Tibial artery (tissue), 4 donors: ENCODE measurements at regions not wholly inside any gene's neighbourhood (a gene's known extent, or its start where the extent isn't known, plus 50 kb on each side); places are given as distances from the start of the nearest gene placed in this dataset.

Source experiments
- DNase-seq, 2 donors: peaks; one replicate each; pipeline ENCODE4 v3.0.0-alpha.2; 2019
- H3K27ac ChIP-seq, 2 donors: fragments of 200-600 bp; sonication (generic) in 1 of 2; 1 replicate in 1 of 2; 2 replicates in 1 of 2; pipeline ENCODE4 v1.5.1; 2018 to 2019; ENCODE audit warnings: mild to moderate bottlenecking in 1 of 2
- H3K27me3 ChIP-seq, 2 donors: fragments of 200-600 bp; sonication (generic) in 1 of 2; one replicate each; pipeline versions ENCODE4 v1.5.1 to v1.6.0; 2016 to 2019
- H3K36me3 ChIP-seq, 3 donors: fragments of 200-600 bp; sonication (generic) in 2 of 3; one replicate each; pipeline ENCODE4 v1.5.1; 2016 to 2019; ENCODE audit warnings: mild to moderate bottlenecking in 2 of 3
- H3K4me1 ChIP-seq, 4 donors: fragments of 200-600 bp; sonication (generic) in 2 of 4; 1 replicate in 3 of 4; 2 replicates in 1 of 4; pipeline ENCODE4 v1.5.1; 2016 to 2019
- H3K4me3 ChIP-seq, 2 donors: fragments of 200-600 bp; sonication (generic) in 1 of 2; 1 replicate in 1 of 2; 2 replicates in 1 of 2; pipeline ENCODE4 v1.5.1; 2018 to 2019; ENCODE audit warnings: mild to moderate bottlenecking in 2 of 2
- H3K9me3 ChIP-seq, 3 donors: fragments of 200-600 bp; sonication (generic) in 1 of 3; one replicate each; pipeline ENCODE4 v1.5.1; 2016 to 2019
- intact Hi-C: fragments of 100-400 bp; cut with DNase I; formaldehyde crosslinking; loops from one replicate; pipeline ENCODE4 v1.15.0; 2023; ENCODE audit warnings: low total_unique reads
- TF ChIP-seq, protein P1 (sequence below), 2 experiments: fragments of 200-600 bp in 1 of 2; fragments of 450-650 bp in 1 of 2; IDR thresholded peaks; one replicate each; pipeline ENCODE4 v1.5.1; 2017 to 2019; ENCODE audit warnings: antibody characterized with exemption in 2 of 2, mild to moderate bottlenecking in 1 of 2, moderate library complexity in 1 of 2

DNA sequence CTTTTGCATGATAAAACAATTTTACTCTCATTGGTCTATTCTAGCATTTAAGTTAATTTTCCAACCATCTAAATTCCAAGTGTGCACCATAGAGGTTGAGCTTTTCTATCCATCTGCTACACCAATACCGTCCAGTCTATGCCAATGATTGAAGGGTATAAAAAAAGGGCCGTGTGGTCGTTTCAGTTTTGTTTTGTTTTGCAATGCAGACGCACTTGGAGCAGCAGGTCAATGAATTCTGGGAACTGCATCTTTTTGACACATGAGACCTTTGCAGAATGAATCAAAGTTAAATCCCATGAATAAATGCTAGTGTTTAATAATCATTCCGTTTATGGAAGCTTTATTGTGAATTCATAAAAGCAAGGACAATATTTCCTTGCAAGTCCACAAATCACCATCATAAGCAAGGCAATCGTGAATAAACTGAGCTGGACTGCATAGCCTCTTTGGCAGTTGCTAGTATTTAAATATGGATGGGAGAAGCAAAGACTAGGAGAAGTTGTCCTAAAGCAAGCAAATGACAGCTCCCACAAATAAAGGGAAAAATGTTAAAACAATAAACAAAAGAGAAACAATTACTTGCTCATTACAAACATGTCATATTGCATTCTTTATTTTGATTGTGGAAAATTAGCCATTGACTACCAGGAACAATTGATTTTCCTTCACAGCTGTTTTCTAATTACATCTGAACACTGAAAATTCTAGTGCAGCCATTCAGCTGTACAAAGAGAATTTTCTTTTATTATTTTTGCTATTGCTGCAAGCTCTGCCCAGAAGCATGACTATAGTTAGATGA, 649.7 kb upstream of the GJE1 start:
- Histone ChIP-seq H3K9me3 (no peaks in the 10 kb centered on the region), H3K4me3 (peak overlapping the region; percentile 29 to 42), H3K27ac (peak overlapping the region; percentile 18 to 30), H3K36me3 (no peaks in the 10 kb centered on the region), H3K27me3 (no peaks in the 10 kb centered on the region), H3K4me1 (peaks cover 0 to 18% (median 0%) of the 10 kb centered on the region in 4 donors)
- TF ChIP-seq, protein P1, sequence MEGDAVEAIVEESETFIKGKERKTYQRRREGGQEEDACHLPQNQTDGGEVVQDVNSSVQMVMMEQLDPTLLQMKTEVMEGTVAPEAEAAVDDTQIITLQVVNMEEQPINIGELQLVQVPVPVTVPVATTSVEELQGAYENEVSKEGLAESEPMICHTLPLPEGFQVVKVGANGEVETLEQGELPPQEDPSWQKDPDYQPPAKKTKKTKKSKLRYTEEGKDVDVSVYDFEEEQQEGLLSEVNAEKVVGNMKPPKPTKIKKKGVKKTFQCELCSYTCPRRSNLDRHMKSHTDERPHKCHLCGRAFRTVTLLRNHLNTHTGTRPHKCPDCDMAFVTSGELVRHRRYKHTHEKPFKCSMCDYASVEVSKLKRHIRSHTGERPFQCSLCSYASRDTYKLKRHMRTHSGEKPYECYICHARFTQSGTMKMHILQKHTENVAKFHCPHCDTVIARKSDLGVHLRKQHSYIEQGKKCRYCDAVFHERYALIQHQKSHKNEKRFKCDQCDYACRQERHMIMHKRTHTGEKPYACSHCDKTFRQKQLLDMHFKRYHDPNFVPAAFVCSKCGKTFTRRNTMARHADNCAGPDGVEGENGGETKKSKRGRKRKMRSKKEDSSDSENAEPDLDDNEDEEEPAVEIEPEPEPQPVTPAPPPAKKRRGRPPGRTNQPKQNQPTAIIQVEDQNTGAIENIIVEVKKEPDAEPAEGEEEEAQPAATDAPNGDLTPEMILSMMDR (IDR thresholded peaks at IDR 0.05): no peak
- intact Hi-C loops: no loop called here
- DNase-seq: no peak

DNA sequence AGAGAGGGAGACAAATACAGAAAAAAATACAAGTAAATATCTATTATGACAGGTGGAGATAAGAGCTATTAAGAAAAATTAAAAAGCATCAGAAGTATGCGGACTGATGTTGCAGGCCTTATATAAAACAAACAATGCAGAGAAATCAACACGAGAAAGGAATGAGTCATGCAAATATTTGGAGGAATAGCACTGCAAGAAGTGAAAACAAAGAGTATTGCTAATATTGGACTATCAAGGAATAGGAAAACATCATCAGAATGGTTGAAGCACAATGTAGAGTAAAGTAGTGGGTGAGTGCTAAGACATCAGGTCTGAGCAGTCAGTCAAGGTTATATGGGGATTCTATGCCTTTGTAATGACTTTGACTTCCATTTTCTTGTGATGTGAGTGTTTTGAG, 657.5 kb upstream of the GJE1 start:
- TF ChIP-seq, protein P1 (IDR thresholded peaks at IDR 0.05): no peak
- no peaks in the 10 kb centered on the region for H3K36me3 ChIP-seq
- H3K4me3 ChIP-seq: no peak overlapping the region
- H3K9me3 ChIP-seq: no peaks in the 10 kb centered on the region
- peaks cover 0 to 3% (median 0%) of the 10 kb centered on the region in 4 donors for H3K4me1 ChIP-seq
- intact Hi-C loops: no loop called here
- no peak overlapping the region for H3K27ac ChIP-seq
- no peaks in the 10 kb centered on the region for H3K27me3 ChIP-seq
- DNase-seq: no peak

DNA sequence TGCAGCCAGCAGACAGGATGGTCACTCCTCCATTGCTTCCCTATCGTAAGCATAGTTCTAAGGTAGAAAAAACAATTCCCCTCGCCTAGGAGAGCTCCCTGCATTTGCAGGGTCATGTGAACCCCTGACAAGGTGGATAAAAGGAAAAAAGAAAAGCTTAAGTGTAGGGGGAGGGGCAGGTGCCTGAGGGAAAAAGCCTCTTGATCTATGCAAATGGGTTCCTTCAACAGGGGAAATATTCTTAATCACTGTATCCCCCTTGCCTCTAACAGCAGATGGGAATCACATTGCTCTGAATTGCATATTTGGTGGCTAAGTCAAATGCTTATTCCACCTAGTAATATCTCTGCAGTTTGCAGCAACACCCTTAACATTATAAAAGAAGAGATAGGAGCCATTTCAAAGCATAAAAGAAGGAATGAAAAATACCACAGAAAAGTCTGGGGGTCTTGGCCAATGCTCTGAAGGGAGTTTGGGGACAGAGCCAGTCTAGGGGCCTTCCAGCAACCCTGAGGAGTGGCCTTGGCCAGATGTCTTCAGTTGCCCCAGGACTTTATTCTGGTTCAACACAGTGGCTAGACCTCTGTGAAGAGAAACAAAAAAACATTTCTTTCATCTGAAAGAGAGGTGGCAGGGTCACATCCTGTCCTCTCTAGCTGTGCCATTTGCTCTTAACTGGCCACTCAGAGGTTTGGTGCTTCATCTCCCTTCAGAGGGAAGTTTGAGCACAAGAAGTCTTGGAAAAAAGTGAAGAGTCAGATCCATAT, 660.4 kb upstream of the GJE1 start:
- peaks cover 0 to 16% (median 3%) of the 10 kb centered on the region in 4 donors for H3K4me1 ChIP-seq
- H3K27me3 ChIP-seq: no peaks in the 10 kb centered on the region
- H3K36me3 ChIP-seq: no peaks in the 10 kb centered on the region
- H3K4me3 ChIP-seq: no peak overlapping the region
- H3K9me3 ChIP-seq: no peaks in the 10 kb centered on the region
- TF ChIP-seq, protein P1 (IDR thresholded peaks at IDR 0.05): no peak
- no peak for DNase-seq
- intact Hi-C loops: no loop called here
- H3K27ac ChIP-seq: no peak overlapping the region

- peaks cover 0 to 22% (median 7%) of the 10 kb centered on the region in 4 donors for H3K4me1 ChIP-seq
- TF ChIP-seq, protein P1 (IDR thresholded peaks at IDR 0.05): no peak
- intact Hi-C loops: no loop called here
Observed at GRCh38 chr6:141470810-141471209, 661.9 kb upstream of the GJE1 start.

DNA sequence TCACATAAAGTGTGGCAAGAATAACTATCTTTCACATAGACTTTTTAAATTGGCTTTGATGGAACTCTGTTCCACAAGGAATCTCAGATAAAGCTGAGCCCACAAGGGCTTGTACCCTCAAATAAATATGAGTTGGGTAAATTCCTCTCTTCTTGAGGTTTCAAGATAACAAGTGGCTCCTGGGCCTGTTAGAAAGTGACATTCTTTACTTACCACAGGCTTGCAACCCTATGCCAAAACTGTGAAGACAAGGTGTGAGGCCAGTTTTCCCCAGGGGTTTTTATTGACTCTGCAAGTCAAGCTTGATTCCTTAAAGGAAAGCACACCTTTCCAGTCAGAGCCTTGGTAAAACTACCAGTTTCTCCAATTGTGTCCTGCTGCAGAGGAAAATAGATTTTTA, 664.8 kb upstream of the GJE1 start:
- intact Hi-C loops: no loop called here
- peak overlapping the region; percentile 38 to 40 for H3K27ac ChIP-seq
- H3K9me3 ChIP-seq: no peaks in the 10 kb centered on the region
- peaks cover 0 to 23% (median 7%) of the 10 kb centered on the region in 4 donors for H3K4me1 ChIP-seq
- H3K4me3 ChIP-seq: no peak overlapping the region
- TF ChIP-seq, protein P1 (IDR thresholded peaks at IDR 0.05): no peak
- H3K36me3 ChIP-seq: no peaks in the 10 kb centered on the region
- no peak for DNase-seq
- no peaks in the 10 kb centered on the region for H3K27me3 ChIP-seq

More at GRCh38 chr6:141470810-141471209, 661.9 kb upstream of the GJE1 start:
- no peak for DNase-seq
- Histone ChIP-seq H3K36me3 (no peaks in the 10 kb centered on the region), H3K4me3 (no peak overlapping the region), H3K9me3 (no peaks in the 10 kb centered on the region), H3K27ac (no peak overlapping the region), H3K27me3 (no peaks in the 10 kb centered on the region)
